Kidney epithelial cell (primary cell): ENCODE measurements at regions not wholly inside any gene's neighbourhood (a gene's known extent, or its start where the extent isn't known, plus 50 kb on each side); places are given as distances from the start of the nearest gene placed in this dataset.

Source experiments
- DNase-seq: peaks from one replicate; pipeline ENCODE4 v3.0.0-alpha.2; 2010; ENCODE audit warnings: low read depth
- H3K27me3 ChIP-seq: 2 replicates; pipeline ENCODE4 v1.6.0; 2011; ENCODE audit warnings: low read length; ENCODE audit not compliant: control insufficient read depth, insufficient read depth
- H3K36me3 ChIP-seq: 2 replicates; pipeline ENCODE4 v1.5.1; 2011; ENCODE audit warnings: low read length; ENCODE audit not compliant: control insufficient read depth, insufficient read depth
- H3K4me3 ChIP-seq: 2 replicates; pipeline ENCODE4 v1.5.1; 2011; ENCODE audit warnings: low read depth, mild to moderate bottlenecking, control low read depth, low read length
- TF ChIP-seq, protein P1 (sequence below): IDR thresholded peaks from 2 replicates; pipeline ENCODE4 v1.5.1; 2011; ENCODE audit warnings: mild to moderate bottlenecking, moderate library complexity, low read length, control low read depth, inconsistent platforms; ENCODE audit not compliant: insufficient read depth, poor library complexity, severe bottlenecking

DNA sequence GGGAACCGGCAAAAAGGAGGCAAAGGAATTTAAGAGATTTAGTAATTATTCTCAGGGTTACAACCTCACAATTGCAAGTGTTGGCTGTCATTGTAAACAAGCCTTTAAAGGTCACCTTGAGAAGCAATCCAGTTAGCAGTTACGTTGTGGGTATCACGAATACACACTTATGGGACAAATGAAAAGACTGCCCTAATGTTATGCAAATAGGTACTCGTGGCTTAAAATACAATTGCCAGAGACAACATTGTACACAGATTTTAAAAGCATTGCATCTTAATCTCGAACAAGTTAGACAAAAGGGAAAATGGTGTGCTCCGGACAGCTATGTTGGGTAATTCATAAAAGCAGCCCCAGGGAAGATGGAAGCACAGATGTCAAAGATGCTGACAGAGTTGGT is 120.5 kb upstream of the ZC3H12A start:
- no peak for DNase-seq
- Histone ChIP-seq H3K4me3 (no peak overlapping the region), H3K36me3 (no peaks in the 10 kb centered on the region), H3K27me3 (no peaks in the 10 kb centered on the region)
- TF ChIP-seq, protein P1, sequence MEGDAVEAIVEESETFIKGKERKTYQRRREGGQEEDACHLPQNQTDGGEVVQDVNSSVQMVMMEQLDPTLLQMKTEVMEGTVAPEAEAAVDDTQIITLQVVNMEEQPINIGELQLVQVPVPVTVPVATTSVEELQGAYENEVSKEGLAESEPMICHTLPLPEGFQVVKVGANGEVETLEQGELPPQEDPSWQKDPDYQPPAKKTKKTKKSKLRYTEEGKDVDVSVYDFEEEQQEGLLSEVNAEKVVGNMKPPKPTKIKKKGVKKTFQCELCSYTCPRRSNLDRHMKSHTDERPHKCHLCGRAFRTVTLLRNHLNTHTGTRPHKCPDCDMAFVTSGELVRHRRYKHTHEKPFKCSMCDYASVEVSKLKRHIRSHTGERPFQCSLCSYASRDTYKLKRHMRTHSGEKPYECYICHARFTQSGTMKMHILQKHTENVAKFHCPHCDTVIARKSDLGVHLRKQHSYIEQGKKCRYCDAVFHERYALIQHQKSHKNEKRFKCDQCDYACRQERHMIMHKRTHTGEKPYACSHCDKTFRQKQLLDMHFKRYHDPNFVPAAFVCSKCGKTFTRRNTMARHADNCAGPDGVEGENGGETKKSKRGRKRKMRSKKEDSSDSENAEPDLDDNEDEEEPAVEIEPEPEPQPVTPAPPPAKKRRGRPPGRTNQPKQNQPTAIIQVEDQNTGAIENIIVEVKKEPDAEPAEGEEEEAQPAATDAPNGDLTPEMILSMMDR = no peak

DNA sequence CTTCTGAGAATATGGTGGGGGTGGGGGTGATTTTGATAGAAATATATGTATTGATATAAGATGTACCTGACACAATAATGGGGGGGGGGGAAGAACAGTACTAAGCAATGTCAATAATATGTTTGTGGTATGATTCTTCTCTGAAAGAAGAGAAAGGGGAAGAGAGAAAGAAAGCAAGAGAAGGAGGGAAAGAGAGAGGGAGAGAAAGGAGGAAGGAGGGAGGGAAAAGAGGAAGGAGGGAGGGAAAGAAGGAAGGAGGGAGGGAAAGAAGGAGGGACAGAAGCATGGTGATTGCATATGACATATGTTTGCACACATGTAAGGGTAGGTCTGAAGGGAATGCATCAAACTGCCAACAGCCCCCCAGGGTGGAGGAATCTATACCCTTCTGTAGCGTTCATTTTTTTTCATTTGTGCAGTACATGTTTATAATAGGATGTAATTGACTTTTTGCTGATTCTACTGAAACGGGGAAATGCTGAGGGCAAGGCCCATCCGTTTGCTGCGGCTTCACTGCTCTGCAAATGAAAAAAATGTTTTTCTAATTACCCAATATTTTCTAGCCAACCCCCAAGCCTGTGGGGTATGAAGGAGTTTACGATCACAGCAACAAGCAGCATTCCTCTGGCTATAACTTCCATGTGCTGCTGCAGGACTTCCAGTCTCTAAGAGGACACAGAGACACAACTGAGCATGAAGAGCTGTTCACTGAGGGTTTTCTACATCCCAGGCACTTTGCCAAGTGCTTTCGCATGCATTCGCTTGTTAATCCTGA is 119.3 kb upstream of the ZC3H12A start:
- DNase-seq = no peak
- TF ChIP-seq, protein P1 = no peak
- Histone ChIP-seq H3K4me3 (no peak overlapping the region), H3K36me3 (no peaks in the 10 kb centered on the region), H3K27me3 (no peaks in the 10 kb centered on the region)

DNA sequence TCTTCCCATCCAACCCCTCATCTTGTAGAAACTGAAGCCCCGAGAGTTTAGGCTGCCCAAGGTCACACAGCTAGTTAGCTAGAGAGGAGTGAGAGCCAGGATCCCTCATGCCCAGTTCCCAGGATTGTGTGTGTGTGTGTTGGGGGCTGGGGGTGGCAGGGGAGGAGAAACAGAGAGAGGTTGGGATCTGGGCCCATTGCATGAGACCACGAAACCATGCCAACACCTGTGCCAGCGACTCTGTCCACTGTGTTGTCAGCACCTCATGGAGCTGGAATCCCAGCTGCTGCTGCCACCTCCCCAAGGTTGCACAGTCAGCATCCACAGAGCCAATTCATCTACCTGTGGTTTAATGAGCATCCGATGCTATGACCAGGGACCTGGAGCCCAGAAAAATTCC is 115.4 kb upstream of the ZC3H12A start:
- Histone ChIP-seq H3K36me3 (no peaks in the 10 kb centered on the region), H3K27me3 (no peaks in the 10 kb centered on the region), H3K4me3 (no peak overlapping the region)
- DNase-seq = no peak
- TF ChIP-seq, protein P1 = no peak

DNA sequence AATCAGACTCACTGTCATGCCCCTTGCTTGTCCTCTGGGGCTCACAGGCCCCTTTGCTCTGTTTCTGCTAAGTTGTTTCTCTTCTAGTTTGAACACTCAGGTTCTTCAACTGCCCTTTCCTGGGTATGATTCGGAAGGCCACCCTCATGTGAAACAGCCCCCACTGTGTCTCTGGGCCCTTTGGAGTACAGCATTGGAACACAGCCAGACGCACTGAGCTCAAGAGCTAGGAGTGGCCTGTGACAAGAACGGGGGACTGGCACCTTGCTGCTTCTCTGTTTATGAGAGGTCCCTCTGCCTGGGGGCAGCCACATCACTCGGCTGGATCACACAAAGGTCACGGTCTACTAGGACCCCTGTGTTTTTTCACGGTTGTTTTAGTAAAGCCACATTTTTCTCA is 114.4 kb upstream of the ZC3H12A start:
- no peak for DNase-seq
- Histone ChIP-seq H3K4me3 (no peak overlapping the region), H3K36me3 (no peaks in the 10 kb centered on the region), H3K27me3 (peaks cover 2% of the 10 kb centered on the region)
- TF ChIP-seq, protein P1 = no peak

DNA sequence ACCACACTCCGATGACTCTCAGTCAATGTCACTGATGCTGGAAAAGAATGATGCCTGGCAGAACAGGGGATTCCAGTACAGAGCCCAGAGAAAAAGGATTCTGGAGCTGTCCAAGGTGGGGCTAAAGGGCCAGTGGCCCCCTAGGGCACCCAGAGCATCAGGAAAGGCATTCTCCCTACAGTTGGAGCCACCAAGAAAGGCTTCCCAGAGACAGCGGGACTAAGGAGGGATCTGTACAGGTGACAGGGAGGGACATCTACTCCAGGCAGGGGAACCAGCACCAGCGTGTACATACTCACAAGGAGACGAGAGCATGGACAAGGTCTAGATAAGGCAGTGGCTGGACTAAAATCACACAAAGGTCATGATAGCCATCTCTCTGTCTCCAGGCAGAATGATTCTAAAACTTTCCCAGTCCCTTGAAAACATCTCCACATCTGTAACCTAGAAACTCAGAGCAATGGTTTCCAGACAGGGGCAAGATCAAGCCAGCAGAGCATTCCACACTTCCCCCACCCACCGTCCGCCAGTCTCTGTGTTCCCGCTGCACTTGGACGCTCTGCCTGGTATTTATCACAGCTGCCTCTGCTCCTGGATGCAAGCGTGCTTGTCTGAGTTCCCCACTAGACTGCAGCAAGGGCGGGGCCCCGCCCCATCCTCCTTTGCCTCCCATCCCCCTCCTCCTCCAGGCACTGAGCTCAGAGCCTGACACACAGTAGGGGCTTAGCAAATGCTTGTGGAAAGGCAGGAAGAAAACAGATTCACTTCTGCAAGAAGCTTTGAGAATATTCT is 111.6 kb upstream of the ZC3H12A start:
- Histone ChIP-seq H3K27me3 (peaks cover 2% of the 10 kb centered on the region), H3K36me3 (no peaks in the 10 kb centered on the region), H3K4me3 (no peak overlapping the region)
- TF ChIP-seq, protein P1 = no peak
- DNase-seq = no peak
